ENCODE measurements at regions not wholly inside any gene's neighbourhood (a gene's known extent, or its start where the extent isn't known, plus 50 kb on each side); places are given as distances from the start of the nearest gene placed in this dataset.

DNA sequence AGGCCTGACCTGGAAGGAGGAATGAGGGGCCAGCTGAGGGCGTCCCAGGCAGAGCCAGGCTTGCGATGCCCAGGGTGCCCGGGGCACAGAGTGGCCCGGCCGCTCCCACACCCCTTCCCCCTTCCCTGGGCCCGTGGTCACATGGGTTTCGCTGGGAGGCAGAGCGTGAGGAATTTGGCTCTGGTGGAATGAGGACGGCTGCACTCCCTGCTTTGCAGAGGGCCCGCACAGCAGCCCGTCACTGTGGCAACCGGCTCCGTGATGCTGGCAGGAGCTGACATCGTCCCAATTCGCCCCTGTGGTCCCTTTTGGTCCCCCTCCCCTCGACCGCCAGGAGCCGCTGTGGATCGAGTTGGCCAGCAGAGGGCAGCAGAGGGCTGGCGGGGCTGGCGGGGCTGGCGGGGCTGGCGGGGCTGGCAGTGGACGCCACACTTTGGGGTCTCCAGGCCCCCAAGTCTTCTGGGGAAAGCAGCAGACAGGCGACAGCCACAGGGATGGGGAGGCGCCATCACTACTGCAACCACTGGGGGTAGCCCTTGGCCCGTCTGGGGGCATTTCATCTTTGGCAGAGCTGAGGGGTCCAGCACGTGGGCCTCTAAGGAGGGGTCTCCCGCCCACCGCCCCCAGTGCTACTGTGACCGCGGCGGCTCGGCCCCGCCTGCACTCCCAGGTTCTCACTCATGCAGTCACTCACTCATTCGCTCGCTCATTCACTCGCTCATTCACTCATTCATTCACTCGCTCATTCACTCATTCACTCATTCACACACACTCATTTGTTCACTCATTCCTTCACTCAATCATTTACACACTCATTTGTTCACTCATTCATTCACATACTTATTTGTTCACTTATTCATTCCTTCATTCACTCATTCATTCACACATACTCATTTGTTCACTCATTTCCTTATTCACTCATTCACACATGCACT, 49.7 kb upstream of the BHLHE23 start (continued):
- TF ChIP-seq, protein P1, sequence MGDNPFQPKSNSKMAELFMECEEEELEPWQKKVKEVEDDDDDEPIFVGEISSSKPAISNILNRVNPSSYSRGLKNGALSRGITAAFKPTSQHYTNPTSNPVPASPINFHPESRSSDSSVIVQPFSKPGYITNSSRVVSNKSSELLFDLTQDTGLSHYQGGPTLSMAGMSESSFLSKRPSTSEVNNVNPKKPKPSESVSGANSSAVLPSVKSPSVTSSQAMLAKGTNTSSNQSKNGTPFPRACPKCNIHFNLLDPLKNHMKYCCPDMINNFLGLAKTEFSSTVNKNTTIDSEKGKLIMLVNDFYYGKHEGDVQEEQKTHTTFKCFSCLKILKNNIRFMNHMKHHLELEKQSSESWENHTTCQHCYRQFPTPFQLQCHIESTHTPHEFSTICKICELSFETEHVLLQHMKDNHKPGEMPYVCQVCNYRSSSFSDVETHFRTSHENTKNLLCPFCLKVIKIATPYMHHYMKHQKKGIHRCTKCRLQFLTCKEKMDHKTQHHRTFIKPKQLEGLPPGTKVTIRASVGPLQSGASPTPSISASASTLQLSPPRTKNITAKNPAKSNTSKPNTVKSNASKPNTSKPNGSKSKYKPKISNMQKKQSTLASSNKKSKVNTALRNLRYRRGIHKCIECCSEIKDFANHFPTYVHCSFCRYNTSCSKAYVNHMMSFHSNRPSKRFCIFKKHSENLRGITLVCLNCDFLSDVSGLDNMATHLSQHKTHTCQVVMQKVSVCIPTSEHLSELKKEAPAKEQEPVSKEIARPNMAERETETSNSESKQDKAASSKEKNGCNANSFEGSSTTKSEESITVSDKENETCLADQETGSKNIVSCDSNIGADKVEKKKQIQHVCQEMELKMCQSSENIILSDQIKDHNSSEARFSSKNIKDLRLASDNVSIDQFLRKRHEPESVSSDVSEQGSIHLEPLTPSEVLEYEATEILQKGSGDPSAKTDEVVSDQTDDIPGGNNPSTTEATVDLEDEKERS (CRISPR knock-in tag; IDR thresholded peaks at IDR 0.05) = no peak
- TF ChIP-seq HIVEP1 (CRISPR knock-in tag; IDR thresholded peaks at IDR 0.05) = 0 out of 2 replicates have a peak, but pooled peaks have one; percentile 47
- TF ChIP-seq, protein P2, sequence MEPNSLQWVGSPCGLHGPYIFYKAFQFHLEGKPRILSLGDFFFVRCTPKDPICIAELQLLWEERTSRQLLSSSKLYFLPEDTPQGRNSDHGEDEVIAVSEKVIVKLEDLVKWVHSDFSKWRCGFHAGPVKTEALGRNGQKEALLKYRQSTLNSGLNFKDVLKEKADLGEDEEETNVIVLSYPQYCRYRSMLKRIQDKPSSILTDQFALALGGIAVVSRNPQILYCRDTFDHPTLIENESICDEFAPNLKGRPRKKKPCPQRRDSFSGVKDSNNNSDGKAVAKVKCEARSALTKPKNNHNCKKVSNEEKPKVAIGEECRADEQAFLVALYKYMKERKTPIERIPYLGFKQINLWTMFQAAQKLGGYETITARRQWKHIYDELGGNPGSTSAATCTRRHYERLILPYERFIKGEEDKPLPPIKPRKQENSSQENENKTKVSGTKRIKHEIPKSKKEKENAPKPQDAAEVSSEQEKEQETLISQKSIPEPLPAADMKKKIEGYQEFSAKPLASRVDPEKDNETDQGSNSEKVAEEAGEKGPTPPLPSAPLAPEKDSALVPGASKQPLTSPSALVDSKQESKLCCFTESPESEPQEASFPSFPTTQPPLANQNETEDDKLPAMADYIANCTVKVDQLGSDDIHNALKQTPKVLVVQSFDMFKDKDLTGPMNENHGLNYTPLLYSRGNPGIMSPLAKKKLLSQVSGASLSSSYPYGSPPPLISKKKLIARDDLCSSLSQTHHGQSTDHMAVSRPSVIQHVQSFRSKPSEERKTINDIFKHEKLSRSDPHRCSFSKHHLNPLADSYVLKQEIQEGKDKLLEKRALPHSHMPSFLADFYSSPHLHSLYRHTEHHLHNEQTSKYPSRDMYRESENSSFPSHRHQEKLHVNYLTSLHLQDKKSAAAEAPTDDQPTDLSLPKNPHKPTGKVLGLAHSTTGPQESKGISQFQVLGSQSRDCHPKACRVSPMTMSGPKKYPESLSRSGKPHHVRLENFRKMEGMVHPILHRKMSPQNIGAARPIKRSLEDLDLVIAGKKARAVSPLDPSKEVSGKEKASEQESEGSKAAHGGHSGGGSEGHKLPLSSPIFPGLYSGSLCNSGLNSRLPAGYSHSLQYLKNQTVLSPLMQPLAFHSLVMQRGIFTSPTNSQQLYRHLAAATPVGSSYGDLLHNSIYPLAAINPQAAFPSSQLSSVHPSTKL (CRISPR knock-in tag; IDR thresholded peaks at IDR 0.05) = no peak
- TF ChIP-seq, protein P3, sequence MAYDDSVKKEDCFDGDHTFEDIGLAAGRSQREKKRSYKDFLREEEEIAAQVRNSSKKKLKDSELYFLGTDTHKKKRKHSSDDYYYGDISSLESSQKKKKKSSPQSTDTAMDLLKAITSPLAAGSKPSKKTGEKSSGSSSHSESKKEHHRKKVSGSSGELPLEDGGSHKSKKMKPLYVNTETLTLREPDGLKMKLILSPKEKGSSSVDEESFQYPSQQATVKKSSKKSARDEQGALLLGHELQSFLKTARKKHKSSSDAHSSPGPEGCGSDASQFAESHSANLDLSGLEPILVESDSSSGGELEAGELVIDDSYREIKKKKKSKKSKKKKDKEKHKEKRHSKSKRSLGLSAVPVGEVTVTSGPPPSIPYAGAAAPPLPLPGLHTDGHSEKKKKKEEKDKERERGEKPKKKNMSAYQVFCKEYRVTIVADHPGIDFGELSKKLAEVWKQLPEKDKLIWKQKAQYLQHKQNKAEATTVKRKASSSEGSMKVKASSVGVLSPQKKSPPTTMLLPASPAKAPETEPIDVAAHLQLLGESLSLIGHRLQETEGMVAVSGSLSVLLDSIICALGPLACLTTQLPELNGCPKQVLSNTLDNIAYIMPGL (CRISPR knock-in tag; IDR thresholded peaks at IDR 0.05; ENCODE audit: borderline replicate concordance in 1 of 2, low read depth in 1 of 2) = 0 out of 4 replicates have a peak, but pooled peaks of 1 of the 2 experiments have one; percentile 54
- no peak for TF ChIP-seq TP53 (CRISPR knock-in tag; conservative IDR thresholded peaks at IDR 0.05)
- TF ChIP-seq, protein P4, sequence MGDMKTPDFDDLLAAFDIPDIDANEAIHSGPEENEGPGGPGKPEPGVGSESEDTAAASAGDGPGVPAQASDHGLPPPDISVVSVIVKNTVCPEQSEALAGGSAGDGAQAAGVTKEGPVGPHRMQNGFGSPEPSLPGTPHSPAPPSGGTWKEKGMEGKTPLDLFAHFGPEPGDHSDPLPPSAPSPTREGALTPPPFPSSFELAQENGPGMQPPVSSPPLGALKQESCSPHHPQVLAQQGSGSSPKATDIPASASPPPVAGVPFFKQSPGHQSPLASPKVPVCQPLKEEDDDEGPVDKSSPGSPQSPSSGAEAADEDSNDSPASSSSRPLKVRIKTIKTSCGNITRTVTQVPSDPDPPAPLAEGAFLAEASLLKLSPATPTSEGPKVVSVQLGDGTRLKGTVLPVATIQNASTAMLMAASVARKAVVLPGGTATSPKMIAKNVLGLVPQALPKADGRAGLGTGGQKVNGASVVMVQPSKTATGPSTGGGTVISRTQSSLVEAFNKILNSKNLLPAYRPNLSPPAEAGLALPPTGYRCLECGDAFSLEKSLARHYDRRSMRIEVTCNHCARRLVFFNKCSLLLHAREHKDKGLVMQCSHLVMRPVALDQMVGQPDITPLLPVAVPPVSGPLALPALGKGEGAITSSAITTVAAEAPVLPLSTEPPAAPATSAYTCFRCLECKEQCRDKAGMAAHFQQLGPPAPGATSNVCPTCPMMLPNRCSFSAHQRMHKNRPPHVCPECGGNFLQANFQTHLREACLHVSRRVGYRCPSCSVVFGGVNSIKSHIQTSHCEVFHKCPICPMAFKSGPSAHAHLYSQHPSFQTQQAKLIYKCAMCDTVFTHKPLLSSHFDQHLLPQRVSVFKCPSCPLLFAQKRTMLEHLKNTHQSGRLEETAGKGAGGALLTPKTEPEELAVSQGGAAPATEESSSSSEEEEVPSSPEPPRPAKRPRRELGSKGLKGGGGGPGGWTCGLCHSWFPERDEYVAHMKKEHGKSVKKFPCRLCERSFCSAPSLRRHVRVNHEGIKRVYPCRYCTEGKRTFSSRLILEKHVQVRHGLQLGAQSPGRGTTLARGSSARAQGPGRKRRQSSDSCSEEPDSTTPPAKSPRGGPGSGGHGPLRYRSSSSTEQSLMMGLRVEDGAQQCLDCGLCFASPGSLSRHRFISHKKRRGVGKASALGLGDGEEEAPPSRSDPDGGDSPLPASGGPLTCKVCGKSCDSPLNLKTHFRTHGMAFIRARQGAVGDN (CRISPR knock-in tag; IDR thresholded peaks at IDR 0.05) = peak; percentile 44; the same call in 1 of the 2 replicates
- TF ChIP-seq ZNF773 (CRISPR knock-in tag; IDR thresholded peaks at IDR 0.05; ENCODE audit: borderline replicate concordance) = no peak
- TF ChIP-seq ZNF264 (CRISPR knock-in tag; IDR thresholded peaks at IDR 0.05) = no peak
- TF ChIP-seq, protein P5, sequence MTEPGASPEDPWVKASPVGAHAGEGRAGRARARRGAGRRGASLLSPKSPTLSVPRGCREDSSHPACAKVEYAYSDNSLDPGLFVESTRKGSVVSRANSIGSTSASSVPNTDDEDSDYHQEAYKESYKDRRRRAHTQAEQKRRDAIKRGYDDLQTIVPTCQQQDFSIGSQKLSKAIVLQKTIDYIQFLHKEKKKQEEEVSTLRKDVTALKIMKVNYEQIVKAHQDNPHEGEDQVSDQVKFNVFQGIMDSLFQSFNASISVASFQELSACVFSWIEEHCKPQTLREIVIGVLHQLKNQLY (CRISPR knock-in tag; IDR thresholded peaks at IDR 0.05) = no peak
- 0 out of 2 replicates have a peak, but pooled peaks have one; percentile 23 for TF ChIP-seq MAZ (IDR thresholded peaks at IDR 0.05; ENCODE audit: borderline replicate concordance, low read depth, low read length)
- no peak for TF ChIP-seq MAZ (CRISPR knock-in tag; IDR thresholded peaks at IDR 0.05; ENCODE audit: low read depth)
- no peak for TF ChIP-seq ZNF564 (CRISPR knock-in tag; IDR thresholded peaks at IDR 0.05)
- no peak for TF ChIP-seq TRIM24 (CRISPR knock-in tag; IDR thresholded peaks at IDR 0.05)

Data from HepG2 (cell line).